ENCODE measurements at regions not wholly inside any gene's neighbourhood (a gene's known extent, or its start where the extent isn't known, plus 50 kb on each side); places are given as distances from the start of the nearest gene placed in this dataset.
"Not testable (repeated sequence)": the region's sequence is repeated elsewhere in the genome, so short reads cannot be mapped to it uniquely, and the experiment has no call there.

DNA sequence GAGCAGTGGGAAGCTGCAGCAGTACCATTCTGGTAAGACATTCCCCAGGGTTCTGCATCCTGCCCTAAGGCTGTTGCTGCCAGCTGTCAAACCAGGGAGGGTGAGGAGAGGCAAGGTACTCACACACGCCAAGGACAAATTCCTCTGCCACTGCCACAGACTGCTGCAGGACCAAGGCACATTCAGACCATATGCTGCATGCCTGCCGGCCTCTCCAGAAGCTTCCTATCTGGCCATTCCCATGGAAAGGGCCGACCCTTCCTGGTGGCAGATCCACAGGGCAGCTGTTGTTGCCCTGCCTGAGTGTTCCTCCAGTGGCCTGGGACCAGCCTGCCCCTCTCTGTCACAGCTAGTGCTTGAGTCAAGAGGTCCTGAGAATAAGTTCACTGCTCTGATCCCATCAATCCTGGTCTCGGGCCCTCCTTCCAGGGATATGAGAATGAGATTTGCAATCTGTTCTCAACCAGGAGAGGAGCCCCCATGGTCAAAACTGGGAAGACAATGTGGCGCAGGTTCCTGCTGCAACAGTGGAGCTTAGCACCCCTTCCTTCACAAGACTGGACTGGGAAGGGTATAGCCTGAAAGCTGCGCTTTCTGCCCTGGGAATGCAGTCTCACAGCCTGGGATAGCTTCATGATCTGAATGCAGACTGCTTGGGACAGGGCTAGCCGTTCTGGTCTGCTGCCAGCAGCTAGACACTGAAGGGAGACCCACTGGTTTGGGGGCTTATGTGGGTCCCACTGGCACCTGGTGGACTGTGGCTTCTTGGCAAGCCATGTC lies 342.5 kb upstream of the NDST3 start:
- no peak for DNase-seq (ENCODE audit: low read depth)

DNA sequence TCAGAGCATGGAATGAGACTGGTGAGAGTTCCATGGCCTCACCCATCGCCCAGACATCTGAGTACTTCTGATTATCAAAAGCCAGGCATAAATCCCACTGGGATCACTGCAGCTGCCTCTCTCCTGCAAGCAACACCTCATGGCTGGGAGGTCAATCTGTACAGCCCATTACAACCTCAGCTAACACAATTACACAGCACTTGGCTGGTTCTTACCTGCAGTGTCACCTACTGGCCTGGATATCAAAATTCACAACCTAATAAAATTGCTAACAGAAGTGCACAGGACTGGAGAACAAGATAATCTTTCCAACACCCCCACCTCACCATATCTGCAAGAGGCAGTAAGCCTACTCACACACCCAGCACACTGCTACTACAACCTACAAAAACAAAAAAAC lies 341.7 kb upstream of the NDST3 start:
- DNase-seq (ENCODE audit: low read depth) = no peak

DNA sequence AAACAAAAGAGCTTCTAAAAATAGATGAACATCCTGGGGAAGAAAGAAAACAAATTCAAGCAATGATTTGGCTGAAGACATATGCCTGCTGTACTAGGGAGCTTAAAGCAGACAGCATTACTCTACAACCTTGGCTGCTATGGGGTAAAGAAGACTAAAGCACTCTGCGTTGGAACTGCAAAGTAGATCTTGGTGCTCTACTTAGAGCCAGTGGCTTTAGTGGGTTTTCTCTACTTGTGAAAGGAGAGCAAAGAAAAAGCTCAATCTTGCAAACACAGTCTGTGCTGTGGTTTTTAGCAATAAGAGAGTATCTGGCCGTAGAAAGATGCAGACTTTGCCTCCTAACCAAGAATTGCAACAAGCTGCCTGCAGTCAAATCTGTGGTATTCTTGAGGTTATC lies 334.7 kb upstream of the NDST3 start:
- no peak for DNase-seq (ENCODE audit: low read depth)

DNA sequence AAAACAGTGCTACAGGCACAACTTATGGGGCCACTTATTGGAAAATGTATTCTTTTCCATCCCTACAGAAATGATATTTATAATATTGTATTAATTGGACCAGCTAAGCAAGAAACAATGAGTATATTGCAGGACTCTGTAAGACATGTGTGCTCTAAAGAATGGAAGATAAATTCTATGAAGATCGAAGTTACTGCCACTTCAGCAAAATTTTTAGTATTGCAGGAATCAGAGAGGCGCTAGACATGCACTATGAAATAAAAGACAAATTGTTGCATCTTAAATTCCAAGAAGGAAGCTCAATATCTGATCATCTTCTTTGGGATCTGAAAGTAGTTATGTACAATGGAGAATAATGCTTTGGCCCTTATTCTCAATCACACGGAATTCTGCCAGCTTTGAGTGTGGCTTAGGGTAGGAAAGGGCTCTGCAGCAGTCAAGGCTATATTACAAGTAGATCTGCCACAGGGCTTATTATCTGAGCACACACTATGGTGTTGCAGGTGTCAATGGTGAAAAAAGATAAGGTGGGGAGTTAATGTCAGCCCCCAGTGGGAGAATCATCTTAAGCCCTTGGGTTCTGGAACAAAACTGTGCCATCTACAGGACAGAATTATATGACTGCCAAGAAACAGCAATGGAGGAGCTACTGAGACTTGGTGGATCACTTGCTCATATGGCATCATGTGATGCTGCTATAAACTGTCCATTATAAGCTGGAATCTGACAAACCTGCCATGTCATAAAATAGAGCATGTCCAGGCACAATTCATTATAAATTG lies 334.0 kb upstream of the NDST3 start:
- DNase-seq (ENCODE audit: low read depth) = no peak

DNA sequence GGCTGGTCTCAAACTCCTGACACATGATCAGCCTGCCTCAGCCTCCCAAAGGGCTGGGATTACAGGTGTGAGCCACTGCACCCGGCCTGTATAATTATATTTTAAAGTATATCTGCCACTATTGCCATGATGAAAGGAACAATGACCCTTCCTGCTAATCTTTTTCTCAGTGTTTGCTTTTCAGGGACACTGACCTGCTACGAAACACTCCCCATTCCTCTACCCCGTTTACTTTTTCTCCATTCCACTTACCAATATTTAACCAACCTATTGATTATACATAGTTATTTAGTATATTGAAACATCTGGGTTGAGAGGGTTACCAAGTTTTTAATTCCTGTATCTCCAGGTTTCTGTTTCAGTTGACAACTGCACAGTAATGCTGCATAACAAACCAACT lies 331.9 kb upstream of the NDST3 start:
- DNase-seq (ENCODE audit: low read depth) = no peak

DNA sequence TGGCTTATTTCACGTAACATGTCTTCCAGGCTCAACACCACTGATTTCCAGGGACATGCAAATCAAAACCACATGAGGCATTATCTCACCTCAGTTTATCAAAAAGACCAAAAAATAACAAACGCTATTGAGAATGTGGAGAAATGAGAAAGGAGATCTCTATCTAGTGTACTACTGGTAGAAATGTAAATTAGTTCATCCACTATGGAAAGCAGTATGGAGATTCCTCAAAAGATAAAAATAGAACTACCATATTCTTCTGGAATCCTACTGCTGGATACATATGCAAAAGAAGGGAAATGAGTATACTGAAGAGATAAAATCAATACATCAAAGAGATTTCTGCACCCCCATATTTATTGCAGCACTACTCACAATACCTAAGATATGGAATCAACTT lies 329.6 kb upstream of the NDST3 start:
- no peak for DNase-seq (ENCODE audit: low read depth)

DNA sequence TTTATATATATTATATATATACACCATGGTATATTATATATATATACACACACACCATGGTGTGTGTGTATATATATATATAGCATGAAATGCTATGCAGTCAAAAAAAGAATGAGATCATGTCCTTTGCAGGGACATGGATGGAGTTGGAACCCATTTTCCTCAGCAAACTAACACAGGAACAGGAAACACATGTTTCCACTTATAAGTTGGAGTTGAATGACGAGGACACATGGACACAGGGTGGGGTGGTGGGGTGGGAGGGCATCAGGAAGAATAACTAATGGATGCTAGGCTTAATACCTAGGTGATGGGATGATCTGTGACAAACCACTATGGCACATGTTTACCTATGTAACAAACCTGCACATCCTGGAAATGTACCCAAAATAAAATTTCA lies 293.6 kb upstream of the NDST3 start:
- DNase-seq (ENCODE audit: low read depth) = no peak

DNA sequence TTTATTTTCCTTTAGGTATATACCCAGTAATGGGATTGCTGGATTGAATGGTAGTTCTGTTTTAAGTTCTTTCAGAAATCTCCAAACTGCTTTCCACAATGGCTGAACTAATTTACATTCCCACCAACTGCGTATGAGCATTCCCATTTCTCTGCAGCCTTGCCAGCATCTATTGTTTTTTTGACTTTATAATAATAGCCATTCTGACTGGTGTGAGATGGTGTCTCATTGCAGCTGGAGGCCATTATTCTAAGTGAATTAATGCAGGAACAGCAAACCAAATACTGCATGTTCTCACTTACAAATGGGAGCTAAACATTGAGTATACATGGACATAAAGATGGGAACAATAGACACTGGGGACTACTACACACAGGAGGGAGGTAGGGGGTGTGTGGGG lies 288.9 kb upstream of the NDST3 start:
- DNase-seq (ENCODE audit: low read depth) = not testable (repeated sequence)

DNA sequence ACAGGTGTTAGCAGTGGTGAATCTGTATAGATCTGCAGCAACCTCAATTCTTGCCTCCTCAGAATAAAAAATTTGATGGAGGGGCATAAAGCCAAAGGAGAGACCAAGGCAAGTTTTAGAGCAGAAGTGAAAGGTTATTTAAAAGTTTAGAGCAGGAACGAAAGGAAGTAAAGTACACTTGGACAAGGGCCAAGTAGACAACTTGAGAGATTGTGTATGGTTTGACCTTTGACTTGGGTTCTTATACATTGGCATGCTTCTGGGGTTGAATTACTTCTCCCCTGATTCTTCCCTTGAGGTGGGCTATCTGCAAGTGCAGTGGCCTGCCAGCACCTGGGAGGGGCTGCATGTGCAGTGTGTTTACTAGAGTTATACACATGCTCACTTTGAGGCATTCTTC lies 278.8 kb upstream of the NDST3 start:
- no peak for DNase-seq (ENCODE audit: low read depth)

DNA sequence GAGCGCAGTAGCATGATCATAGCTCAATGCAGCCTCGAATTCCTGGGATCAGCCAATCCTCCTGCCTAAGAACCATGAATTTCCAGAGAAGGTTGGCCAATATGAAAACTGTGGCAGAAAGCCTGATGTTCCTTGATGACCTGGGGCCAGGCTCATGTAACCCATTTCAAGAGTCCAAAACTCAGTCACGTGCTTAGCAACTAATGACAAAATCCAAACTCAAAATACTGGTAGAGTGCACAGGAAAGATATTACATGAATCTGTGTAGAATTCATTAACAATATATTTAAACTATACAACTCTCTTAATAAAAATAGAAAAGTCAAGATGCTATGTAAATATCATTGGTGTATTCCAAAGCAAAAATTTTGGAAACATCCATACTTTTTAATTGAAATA lies 265.7 kb upstream of the NDST3 start:
- no peak for DNase-seq (ENCODE audit: low read depth)

DNA sequence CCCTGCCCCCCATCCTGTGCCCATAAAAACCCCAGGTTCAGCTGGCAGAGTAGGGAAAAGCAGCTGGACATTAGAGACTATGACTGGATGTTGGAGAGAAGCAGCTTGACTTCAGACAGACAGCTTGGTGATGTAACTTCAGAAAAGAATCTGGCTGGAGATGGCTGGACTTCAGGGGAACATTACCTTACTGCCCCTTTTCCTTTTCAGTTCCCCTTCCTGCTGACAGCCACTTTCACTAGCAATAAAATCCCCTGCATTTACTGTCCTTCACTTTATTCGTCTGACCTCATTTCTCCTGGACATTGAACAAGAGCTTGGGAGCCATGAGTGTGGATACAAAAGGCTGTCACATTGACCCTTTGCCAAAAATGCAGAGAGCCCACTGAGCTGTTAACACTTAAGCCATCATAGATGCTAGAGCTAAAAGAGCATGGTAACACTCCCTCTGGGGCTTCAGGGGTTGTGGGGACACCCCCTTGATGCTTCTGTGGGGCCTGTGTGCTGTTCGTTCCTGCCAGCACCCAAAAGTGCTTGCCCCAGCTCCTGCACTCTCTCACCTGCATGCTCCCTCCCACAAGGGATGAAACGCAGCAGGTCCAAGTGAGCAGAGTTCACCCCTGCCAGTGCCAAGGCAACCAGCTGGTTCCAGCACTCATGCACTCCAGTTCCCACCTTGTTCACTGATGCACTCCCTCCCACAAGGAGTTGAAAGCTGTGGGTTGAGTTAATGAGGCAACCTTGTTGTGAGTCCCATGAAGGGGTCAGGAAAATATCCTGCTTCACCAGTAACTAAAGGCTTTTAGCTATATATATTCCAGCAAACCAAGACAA lies 263.8 kb upstream of the NDST3 start:
- no peak for DNase-seq (ENCODE audit: low read depth)

DNA sequence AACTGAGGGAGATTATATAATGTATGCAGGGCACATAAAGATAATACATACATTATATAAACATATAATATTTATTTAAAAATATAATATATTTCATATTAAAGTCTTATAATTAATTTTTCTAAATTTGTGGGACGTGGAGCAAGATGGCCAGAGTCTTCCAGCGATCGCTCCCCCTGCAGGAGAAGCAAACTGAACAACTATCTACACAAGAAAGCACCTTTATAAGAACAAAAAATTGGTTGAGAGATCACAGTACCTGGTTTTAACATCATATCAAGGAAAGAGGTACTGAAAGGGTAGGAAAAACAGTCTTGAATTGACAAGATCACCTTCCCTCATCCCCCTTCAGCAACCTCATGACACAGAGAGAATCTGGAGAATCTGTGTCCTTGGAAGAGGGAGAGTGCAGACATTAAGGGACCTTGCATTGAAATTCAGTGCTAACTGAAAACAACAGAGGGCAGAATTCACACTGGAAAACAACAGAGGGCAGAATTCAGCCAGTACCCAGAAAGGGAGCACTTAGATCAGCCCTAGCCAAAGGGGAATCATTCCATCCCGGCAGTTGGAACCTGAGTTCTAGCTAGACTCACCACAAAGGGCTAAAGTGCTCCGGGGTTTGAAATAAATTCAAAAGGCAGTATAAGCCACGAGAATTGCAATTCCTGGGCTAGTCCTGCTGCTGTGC lies 262.5 kb upstream of the NDST3 start:
- no peak for DNase-seq (ENCODE audit: low read depth)

DNA sequence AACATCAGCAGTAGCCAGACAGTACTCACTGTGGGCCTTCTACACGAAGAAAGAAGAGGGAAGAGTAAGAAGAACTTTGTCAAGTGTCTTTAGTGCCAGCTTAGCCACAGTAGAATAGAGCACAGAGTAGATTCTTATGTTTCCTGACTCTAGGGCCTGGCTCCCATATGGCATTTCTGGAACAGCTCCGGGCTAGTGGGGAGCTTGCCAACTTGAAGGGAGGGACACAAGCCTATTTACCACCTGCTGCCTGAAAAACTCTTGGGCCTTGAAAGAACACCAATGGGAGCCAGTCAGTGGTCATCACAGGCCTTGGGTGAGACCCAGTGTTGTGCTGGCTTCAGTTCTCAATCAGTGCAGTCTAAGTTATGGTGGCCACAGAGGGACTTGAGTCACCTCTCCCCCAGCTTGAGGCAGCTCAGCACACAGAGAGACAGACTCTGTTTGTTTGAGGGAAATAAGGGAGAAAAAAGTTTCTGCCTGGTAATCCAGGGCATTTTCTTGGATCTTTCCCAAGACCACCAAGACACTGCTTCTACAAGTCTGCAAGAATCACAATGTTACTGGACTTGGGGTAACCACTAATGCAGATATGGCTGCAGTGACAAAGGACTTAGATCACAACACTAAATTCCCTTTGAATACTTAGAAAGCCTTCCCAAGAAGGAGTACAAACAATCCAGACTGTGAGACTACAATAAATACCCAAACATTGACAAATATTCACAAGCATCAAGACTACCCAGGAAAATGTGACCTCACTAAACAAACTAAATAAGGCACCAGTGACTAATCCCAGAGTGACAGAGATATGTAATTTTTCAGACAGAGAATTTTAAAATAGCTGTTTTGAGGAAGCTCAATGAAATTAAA lies 261.0 kb upstream of the NDST3 start:
- no peak for DNase-seq (ENCODE audit: low read depth)

DNA sequence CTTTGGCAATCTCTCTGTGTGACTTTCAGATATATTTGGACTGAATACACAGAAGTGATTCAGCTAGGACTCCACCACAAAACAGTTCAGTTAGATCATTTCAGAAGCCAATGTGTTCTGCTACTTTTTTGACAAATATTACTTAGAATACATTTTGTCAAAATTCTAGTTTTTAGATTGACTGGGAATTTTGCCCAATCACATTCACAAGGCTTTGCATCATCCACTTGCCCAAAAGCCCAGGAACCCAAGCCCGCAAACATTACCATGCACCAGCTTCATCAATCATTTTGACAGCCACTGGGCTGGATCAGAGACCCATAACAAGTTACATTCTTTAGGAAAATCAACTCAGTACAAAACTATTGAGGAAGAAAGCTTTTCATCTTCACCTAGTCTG lies 256.6 kb upstream of the NDST3 start:
- DNase-seq (ENCODE audit: low read depth) = no peak

DNA sequence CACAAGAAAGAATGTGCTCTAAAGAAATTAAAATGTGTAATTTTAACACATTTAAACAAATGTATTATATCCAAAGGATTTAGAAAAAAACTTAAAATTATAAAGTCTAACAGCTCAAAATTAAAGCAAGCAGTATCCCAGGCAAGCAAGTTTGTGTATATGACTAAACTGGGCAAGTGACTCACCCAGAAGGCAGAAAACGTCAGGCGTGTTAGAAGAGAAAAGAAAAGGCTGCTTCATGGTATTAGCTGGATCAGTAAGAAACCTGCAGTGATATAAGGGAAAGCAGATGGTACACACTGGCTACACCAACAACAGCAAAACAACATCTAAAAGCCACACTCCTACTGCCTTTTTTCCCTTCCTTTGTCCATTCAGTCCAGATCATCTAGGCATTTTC lies 250.6 kb upstream of the NDST3 start:
- DNase-seq (ENCODE audit: low read depth) = no peak

DNA sequence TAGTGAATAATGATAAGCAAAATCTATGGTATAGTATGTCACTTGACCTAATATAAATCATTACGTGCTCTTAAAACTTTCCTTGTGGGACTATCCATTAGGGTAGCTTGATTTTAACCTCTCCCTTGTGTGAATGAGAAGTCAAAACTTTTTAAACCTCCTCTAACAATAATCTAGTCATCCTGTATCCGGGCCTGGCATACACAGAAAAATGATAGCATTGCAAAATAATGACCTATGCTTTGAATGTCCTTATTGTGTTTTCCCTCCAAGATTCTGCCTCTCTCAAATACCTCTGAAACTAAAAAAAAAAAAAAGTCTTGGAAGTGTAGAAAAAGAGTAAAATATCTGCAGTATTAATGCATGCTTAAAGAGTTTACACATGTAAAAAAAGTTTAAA lies 250.0 kb upstream of the NDST3 start:
- no peak for DNase-seq (ENCODE audit: low read depth)

DNA sequence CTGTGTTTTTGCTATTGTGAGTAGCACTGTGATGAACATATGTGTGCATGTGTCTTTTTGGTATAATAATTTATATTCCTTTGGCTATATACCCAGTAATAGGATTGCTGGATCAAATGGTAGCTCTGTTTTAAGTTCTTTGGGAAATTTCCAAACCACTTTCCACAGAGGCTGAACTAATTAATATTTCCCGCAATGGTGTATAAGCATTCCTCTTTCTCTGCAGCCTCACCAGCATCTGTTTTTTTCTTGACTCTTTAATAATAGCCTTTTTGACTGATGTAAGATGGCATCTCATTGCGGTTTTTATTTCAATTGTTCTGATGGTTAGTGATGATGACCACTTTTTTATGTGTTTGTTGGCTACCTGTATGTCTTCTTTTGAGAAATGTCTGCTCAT lies 247.7 kb upstream of the NDST3 start:
- DNase-seq (ENCODE audit: low read depth) = no peak

DNA sequence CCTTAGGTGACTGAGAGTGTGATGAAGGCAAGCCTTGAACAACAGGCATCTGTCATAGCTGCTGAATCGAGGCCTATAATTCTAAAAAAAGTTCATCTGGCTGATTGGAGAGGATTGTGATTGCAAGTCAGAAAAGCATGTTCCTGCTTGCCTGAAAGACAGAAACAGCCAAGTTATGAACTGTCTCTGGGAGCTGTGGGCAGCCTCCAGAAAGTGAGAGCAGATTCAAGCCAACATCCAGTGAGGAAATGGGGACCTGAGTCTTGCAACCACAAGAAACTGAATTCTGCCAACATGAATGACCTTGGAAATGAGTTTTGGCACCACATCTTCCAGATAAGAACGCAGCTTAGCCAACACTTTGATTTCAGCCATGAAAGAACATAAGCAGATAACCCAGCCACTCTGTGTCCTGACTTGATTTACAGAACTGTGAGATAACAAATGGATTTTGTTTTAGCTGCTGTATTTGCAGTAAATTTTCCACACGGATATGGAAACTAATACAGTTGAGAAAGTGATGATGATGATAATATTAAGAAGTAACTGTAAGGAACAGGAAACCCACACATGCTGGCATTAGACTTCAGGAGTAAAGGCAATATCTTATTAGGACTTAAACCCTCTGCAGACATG lies 240.3 kb upstream of the NDST3 start:
- no peak for DNase-seq (ENCODE audit: low read depth)

DNA sequence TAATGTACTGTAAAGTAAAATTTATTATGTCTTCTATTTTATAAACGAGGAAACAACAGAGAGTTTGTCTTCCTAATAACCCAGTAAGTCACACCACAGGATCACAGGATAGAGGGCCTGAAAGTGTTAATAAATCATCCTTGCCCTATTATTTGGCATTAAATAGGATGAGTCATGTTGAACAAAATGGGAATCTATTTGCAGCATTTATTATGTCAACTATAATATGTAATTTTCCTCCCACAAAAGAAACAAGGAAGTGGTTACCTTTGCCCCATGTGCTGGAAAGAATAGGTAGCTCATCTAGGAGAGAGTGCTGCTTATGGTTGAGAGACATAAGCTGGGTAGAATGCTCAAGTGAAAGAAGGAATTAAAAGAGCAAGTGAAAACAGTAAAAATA lies 237.6 kb upstream of the NDST3 start:
- no peak for DNase-seq (ENCODE audit: low read depth)

DNA sequence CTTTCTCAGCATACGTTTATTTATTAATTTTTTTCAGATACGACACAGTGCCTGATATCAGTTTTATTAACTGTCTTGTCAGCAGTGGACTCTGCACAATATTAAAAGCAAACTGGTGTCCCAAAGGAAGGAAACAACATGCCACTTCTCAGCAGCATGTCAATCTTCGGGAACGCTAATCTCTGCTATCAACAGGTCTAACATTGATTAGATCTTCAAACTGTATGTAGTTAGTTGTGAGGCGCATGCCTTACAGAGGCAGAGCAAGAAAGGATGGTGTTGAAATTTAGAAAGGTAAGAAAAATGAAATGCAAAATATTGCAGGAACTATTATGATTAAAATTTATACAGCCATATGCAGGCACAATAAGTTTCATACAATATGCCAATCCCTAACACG lies 233.7 kb upstream of the NDST3 start:
- DNase-seq (ENCODE audit: low read depth) = no peak

DNA sequence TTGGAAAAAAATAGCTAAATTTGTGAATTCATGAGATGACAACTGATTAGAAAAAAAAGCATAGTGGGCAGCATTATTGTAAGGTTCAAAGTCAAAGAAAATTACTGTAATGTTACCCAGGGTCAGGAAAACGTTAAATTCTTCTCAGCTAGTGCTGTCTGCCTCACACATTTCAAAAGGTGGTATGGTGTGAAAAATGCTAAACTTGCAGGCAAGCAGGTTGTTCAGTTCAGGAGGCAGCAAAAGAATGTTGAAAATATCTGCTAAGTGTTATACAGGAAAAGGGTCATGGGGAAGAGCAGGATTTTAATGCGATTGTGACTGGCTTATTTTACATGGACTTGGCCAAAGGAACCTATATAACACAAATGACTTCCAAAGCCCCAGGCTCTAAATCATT lies 232.5 kb upstream of the NDST3 start:
- DNase-seq (ENCODE audit: low read depth) = no peak
